ENCODE measurements at regions not wholly inside any gene's neighbourhood (a gene's known extent, or its start where the extent isn't known, plus 50 kb on each side); places are given as distances from the start of the nearest gene placed in this dataset.

DNA sequence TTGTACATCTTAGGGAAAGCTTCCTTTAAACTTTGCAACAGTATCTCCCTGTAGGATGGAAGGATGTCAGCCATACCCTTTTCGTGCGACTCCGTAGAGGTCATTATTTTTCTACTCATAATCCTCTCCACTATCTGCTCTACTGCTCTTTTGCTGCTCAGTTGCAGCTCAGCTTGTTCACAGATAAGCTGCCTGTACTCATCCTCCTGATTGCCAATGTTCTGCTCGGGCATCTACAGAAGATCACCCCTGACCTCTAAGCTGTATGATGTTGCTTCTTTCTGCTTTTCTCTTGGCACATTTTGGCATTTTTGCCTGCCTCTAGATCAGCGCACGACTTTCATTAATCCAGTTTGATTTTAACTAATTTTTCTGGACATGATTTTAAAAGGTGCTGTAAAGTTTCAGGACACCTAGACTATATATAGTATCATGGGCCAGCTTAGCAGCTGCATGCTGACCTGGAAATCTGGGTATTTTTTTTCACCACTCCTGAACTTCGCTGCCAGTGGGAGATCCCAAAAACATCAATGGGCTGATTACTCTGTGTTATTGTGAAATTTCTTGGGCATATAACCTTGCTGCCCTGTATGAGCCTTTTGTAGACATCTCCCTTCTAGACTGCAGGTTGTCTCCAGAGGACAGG lies 131.2 kb upstream of the ZNF608 start:
- TF ChIP-seq, protein P1, sequence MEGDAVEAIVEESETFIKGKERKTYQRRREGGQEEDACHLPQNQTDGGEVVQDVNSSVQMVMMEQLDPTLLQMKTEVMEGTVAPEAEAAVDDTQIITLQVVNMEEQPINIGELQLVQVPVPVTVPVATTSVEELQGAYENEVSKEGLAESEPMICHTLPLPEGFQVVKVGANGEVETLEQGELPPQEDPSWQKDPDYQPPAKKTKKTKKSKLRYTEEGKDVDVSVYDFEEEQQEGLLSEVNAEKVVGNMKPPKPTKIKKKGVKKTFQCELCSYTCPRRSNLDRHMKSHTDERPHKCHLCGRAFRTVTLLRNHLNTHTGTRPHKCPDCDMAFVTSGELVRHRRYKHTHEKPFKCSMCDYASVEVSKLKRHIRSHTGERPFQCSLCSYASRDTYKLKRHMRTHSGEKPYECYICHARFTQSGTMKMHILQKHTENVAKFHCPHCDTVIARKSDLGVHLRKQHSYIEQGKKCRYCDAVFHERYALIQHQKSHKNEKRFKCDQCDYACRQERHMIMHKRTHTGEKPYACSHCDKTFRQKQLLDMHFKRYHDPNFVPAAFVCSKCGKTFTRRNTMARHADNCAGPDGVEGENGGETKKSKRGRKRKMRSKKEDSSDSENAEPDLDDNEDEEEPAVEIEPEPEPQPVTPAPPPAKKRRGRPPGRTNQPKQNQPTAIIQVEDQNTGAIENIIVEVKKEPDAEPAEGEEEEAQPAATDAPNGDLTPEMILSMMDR (IDR thresholded peaks at IDR 0.05; ENCODE audit: extremely low read depth in 1 of 2, insufficient read depth in 1 of 2, low read depth in 1 of 2, low read length in 2 of 2): no peak
- no peak for TF ChIP-seq POLR2A (IDR thresholded peaks at IDR 0.05; ENCODE audit: low read depth, low read length)

Measured in endothelial cell of umbilical vein (primary cell).